NCI-H1092 (cell line): ENCODE measurements at regions not wholly inside any gene's neighbourhood (a gene's known extent, or its start where the extent isn't known, plus 50 kb on each side); places are given as distances from the start of the nearest gene placed in this dataset.
"Not testable (repeated sequence)": the region's sequence is repeated elsewhere in the genome, so short reads cannot be mapped to it uniquely, and the experiment has no call there.

Experiments used
- DNase-seq: peaks from one replicate; lab custom pipeline; 2025; lab: John Stamatoyannopoulos, UW

GRCh38 chr7:142533920-142534319 lies 215.4 kb upstream of the PRSS1 start:
- DNase-seq = no peak

DNA sequence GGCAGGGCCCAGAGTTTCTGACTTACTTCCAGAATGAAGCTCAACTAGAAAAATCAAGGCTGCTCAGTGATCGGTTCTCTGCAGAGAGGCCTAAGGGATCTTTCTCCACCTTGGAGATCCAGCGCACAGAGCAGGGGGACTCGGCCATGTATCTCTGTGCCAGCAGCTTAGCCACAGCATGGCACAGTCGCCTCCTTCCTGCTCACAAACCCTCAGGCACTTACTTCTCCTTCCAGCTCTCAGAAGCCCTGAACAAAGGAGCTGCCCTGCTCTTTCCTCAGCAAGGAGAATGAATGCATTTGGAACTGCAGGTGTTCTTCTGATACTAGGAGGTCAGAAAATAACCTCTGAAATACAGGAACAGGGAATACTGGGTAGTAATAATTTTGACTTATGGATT lies 219.7 kb upstream of the PRSS1 start:
- DNase-seq = no peak

- no peak for DNase-seq
Measured at GRCh38 chr7:142528608-142529408, 220.5 kb upstream of the PRSS1 start.

DNA sequence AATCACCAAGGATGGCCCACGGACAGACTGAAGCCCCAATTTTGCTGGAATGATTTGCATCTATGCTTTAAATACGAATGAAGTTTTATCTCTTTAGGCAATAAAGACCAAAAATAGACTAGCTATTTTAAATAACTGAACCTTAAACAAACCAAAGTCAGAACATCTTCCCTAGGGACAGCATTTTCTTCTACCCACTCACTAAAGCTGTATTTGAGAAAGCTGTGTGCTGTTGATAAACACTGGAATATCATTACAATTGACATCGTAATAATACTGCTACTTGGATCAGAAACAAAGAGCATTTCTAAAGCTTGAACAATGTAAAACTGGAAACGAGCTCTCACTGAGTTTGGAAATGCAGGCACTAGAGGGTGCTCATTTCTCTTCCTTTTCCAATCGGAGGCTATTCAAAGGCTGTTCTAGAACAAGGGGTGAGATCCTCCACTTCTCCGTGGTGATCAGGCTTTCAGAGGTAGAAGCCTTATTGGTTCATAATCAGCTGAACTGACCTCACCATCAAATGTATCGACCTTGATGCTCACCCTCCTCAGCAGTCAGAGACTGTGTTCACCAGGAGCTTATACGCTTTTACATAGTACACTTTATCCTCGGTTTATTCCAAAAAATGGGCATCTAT lies 225.3 kb upstream of the PRSS1 start:
- no peak for DNase-seq

DNA sequence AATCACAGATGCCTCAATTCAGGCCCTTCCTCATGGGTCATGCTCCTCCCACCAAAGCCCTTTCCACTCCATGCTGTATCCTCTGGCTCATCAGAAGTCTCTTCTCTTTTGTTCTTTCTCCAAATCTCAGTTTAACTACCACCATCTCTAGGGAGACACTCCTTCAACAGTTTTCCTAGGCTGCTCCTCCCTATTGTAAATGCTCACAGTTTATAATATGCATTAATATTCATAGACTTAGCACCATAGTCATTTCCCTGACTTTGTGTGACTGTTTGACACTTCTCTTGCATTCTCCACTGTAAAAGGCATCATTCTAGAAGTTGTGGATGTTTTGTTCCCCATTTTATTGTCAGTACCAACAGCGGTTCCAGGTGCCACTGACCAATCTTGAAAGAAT lies 226.5 kb upstream of the PRSS1 start:
- no peak for DNase-seq

DNA sequence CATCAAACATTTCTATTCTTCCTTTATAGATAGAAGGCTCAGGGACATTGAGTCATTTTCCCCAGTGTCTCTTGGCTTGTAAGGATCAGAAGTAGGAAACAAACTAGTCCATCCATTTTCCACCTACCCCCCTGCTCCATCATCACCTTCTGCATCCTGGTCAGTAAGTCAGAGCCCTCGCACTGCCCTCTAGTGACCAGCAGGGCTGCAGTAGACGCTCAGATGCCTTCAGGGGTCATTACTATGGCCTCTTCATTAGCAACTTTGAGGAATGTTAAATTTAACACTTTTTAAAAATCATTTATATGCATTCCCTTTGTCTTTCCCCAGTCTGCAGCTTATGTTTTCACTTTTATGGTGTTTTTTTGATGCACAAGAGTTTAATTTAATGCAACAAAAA lies 228.4 kb upstream of the PRSS1 start:
- DNase-seq = not testable (repeated sequence)

GRCh38 chr7:142520455-142520854 lies 228.8 kb upstream of the PRSS1 start:
- not testable (repeated sequence) for DNase-seq

GRCh38 chr7:142519079-142520078 lies 229.9 kb upstream of the PRSS1 start:
- DNase-seq = no peak

GRCh38 chr7:142516038-142516501 lies 233.2 kb upstream of the PRSS1 start:
- DNase-seq = peak; percentile 16

DNA sequence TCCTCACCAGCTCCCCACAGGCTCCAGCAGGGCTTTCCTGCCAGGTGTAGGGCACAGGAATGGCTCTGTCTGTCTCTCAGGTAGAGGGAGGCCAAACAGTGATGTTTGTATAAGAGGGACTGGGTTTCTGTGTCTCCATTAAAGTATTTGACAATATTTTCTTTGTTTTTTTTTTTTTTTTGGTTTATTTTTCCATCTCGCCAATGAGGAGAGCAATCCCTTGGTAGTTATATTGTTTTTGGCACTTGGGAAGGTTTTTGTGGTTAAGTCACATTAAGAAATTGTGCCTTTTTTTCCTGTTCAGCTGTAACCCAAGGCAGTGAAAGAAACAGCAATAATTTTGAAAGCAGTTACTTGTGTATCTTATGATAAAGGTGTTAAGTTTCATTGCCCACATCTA lies 234.6 kb upstream of the PRSS1 start:
- DNase-seq = not testable (repeated sequence)

DNA sequence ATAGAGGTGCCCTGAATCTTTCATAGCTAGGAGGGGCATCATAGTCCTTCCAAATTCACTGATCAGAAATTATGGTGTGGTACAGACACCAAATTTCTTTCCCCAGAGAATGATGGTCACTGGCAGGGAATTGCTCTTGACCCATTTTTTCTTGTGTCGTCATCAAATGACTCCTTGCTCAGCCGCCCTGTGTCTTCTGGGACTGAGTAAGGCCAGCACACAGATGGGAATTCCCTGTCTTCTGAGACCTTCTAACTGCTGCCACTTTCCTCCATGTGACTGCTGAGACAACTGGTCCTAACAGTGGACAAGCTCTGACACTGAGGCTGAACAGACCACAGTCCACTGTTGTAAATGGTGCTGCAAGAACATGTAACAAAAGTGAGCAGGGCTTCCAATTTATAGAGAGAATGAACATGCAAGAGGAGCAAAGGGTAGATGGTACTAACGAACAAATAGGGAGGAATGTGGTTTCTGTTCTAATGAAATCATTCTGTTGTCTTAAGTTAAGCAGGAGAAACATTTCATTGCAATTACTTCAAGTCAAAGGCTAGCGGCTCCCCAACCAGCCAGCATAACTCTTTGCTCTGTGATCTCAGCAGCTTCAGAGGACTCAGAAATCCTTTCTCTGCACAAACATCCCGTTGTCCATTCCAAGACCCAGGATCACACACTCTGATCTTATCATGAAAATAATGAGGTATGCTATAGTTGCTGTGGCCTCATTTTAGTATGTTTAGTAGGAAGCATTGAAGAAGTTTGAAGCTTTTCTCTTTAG lies 235.9 kb upstream of the PRSS1 start:
- DNase-seq = no peak

DNA sequence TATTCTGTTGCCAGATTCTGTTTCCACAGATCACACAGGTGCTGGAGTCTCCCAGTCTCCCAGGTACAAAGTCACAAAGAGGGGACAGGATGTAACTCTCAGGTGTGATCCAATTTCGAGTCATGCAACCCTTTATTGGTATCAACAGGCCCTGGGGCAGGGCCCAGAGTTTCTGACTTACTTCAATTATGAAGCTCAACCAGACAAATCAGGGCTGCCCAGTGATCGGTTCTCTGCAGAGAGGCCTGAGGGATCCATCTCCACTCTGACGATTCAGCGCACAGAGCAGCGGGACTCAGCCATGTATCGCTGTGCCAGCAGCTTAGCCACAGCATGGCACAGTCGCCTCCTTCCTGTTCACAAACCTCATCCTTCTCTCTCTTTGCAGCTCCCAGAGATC lies 237.5 kb upstream of the PRSS1 start:
- DNase-seq = no peak

- DNase-seq = no peak
Measured at GRCh38 chr7:142511374-142511773, 237.9 kb upstream of the PRSS1 start.

GRCh38 chr7:142509235-142509634 lies 240.0 kb upstream of the PRSS1 start:
- DNase-seq = not testable (repeated sequence)

- no peak for DNase-seq
Measured at GRCh38 chr7:142508251-142508650, 241.0 kb upstream of the PRSS1 start.

DNA sequence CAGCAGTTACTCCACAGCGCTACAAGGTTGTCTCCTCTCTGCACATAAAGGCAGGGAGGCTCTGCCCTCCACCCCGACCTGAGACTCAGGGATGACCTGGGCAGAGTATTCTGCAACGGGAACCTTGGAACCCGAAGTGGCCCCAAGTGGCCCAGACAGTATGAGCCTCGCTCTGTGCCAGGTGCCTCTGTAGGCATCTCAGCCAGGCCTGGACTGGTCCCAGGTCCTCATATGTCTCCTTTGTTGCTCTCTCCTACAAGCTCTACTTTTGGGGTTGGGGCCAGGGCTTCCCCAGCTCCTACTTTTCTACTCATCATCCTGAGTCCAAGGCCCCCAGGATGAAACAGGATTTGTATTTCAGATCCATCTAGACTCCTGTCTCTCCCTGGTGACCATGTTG lies 241.5 kb upstream of the PRSS1 start:
- DNase-seq = no peak

- not testable (repeated sequence) for DNase-seq
Measured at GRCh38 chr7:142507066-142507465, 242.2 kb upstream of the PRSS1 start.

DNA sequence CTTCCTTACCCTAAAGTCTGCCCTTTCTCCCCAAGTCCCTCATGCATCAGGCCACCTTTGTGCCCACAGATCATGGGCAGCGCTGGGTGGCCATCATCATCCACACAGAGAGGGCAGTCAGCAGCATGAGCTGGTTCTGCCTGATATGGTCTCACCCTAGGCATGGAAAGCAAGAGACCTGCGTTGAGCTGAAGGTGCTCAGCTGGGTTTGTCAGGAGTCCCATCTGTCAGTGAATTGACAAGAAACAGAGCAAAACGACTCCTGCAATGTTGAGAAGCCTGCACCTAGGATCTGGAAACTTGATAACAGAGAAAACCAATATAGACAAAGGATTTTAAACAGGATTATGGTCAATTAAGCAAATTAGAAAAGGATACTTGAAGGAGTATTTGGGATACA lies 242.7 kb upstream of the PRSS1 start:
- no peak for DNase-seq

GRCh38 chr7:142503949-142504348 lies 245.3 kb upstream of the PRSS1 start:
- DNase-seq = not testable (repeated sequence)

GRCh38 chr7:142503036-142503435 lies 245.2 kb upstream of the PRSS58 start:
- no peak for DNase-seq

GRCh38 chr7:142501434-142501833 lies 243.6 kb upstream of the PRSS58 start:
- DNase-seq = no peak
